ENCODE measurements at regions not wholly inside any gene's neighbourhood (a gene's known extent, or its start where the extent isn't known, plus 50 kb on each side); places are given as distances from the start of the nearest gene placed in this dataset.

GRCh38 chr13:47518530-47518929, 482.5 kb downstream of the SUCLA2 start:
- DNase-seq (ENCODE audit: low spot score) = no peak

- no peak for DNase-seq (ENCODE audit: low spot score)
These were observed 489.4 kb downstream of the SUCLA2 start for GRCh38 chr13:47511647-47512046.

- no peak for DNase-seq (ENCODE audit: low spot score)
These were observed 492.4 kb downstream of the SUCLA2 start for GRCh38 chr13:47508527-47509228.

GRCh38 chr13:47503475-47503874, 497.6 kb downstream of the SUCLA2 start:
- no peak for DNase-seq (ENCODE audit: low spot score)

- DNase-seq (ENCODE audit: low spot score) = no peak
These were observed 498.9 kb downstream of the SUCLA2 start for GRCh38 chr13:47502166-47502565.

GRCh38 chr13:47499358-47500150, 501.5 kb downstream of the SUCLA2 start:
- DNase-seq (ENCODE audit: low spot score) = peak; percentile 84

GRCh38 chr13:47484548-47484947, 516.5 kb downstream of the SUCLA2 start:
- DNase-seq (ENCODE audit: low spot score) = peak; percentile 36

GRCh38 chr13:47481536-47481935, 519.5 kb downstream of the SUCLA2 start:
- DNase-seq (ENCODE audit: low spot score) = no peak

GRCh38 chr13:47480951-47481350, 520.1 kb downstream of the SUCLA2 start:
- DNase-seq (ENCODE audit: low spot score) = no peak

- peak; percentile 81 for DNase-seq (ENCODE audit: low spot score)
These were observed 521.0 kb downstream of the SUCLA2 start for GRCh38 chr13:47480121-47480520.

GRCh38 chr13:47478985-47479384, 522.1 kb downstream of the SUCLA2 start:
- no peak for DNase-seq (ENCODE audit: low spot score)

GRCh38 chr13:47475441-47475948, 525.6 kb downstream of the SUCLA2 start:
- DNase-seq (ENCODE audit: low spot score) = no peak

- DNase-seq (ENCODE audit: low spot score) = no peak
These were observed 526.2 kb downstream of the SUCLA2 start for GRCh38 chr13:47474839-47475238.

- DNase-seq (ENCODE audit: low spot score) = no peak
These were observed 526.7 kb downstream of the SUCLA2 start for GRCh38 chr13:47474326-47474725.

GRCh38 chr13:47472516-47472915, 528.6 kb downstream of the SUCLA2 start:
- DNase-seq (ENCODE audit: low spot score) = no peak

- peak; percentile 13 for DNase-seq (ENCODE audit: low spot score)
These were observed 537.3 kb downstream of the SUCLA2 start for GRCh38 chr13:47463726-47464125.

- DNase-seq (ENCODE audit: low spot score) = no peak
These were observed 538.1 kb downstream of the SUCLA2 start for GRCh38 chr13:47463002-47463401.

- DNase-seq (ENCODE audit: low spot score) = no peak
These were observed 539.3 kb downstream of the SUCLA2 start for GRCh38 chr13:47461816-47462215.

GRCh38 chr13:47459512-47459911, 541.6 kb downstream of the SUCLA2 start:
- DNase-seq (ENCODE audit: low spot score) = no peak

- DNase-seq (ENCODE audit: low spot score) = no peak
These were observed 543.4 kb downstream of the SUCLA2 start for GRCh38 chr13:47457626-47458025.

- DNase-seq (ENCODE audit: low spot score) = peak; percentile 19
These were observed 545.4 kb downstream of the SUCLA2 start for GRCh38 chr13:47455626-47456025.

GRCh38 chr13:47454986-47455385, 546.1 kb downstream of the SUCLA2 start:
- no peak for DNase-seq (ENCODE audit: low spot score)

- DNase-seq (ENCODE audit: low spot score) = no peak
These were observed 540.6 kb upstream of the HTR2A start for GRCh38 chr13:47437406-47437805.
